Epidermal melanocyte (primary cell): ENCODE measurements at regions not wholly inside any gene's neighbourhood (a gene's known extent, or its start where the extent isn't known, plus 50 kb on each side); places are given as distances from the start of the nearest gene placed in this dataset.
"Not testable (repeated sequence)": the region's sequence is repeated elsewhere in the genome, so short reads cannot be mapped to it uniquely, and the experiment has no call there.

Experiments
- DNase-seq: peaks from one replicate; pipeline ENCODE4 v3.0.0; 2011; ENCODE audit warnings: low spot score; ENCODE audit not compliant: insufficient read length

- DNase-seq = no peak
Observed at GRCh38 chr10:6984971-6985370, 404.9 kb upstream of the PRKCQ start.

- DNase-seq = not testable (repeated sequence)
Observed at GRCh38 chr10:6984016-6984415, 403.9 kb upstream of the PRKCQ start.

GRCh38 chr10:6980353-6980752 lies 400.3 kb upstream of the PRKCQ start:
- DNase-seq = no peak

- no peak for DNase-seq
Observed at GRCh38 chr10:6979371-6979770, 399.3 kb upstream of the PRKCQ start.

GRCh38 chr10:6978187-6978627 lies 398.1 kb upstream of the PRKCQ start:
- no peak for DNase-seq

GRCh38 chr10:6977398-6978186 lies 397.5 kb upstream of the PRKCQ start:
- no peak for DNase-seq

GRCh38 chr10:6973899-6974298 lies 393.8 kb upstream of the PRKCQ start:
- no peak for DNase-seq

GRCh38 chr10:6972226-6972625 lies 392.1 kb upstream of the PRKCQ start:
- DNase-seq = no peak

- no peak for DNase-seq
Observed at GRCh38 chr10:6969659-6970058, 389.6 kb upstream of the PRKCQ start.

GRCh38 chr10:6964543-6964942 lies 384.5 kb upstream of the PRKCQ start:
- DNase-seq = no peak

GRCh38 chr10:6962576-6962975 lies 382.5 kb upstream of the PRKCQ start:
- no peak for DNase-seq

- no peak for DNase-seq
Observed at GRCh38 chr10:6958711-6959110, 378.6 kb upstream of the PRKCQ start.

- no peak for DNase-seq
Observed at GRCh38 chr10:6958254-6958653, 378.2 kb upstream of the PRKCQ start.

- DNase-seq = no peak
Observed at GRCh38 chr10:6957851-6958250, 377.8 kb upstream of the PRKCQ start.

- no peak for DNase-seq
Observed at GRCh38 chr10:6956562-6956961, 376.5 kb upstream of the PRKCQ start.

- DNase-seq = no peak
Observed at GRCh38 chr10:6953271-6953801, 373.3 kb upstream of the PRKCQ start.

GRCh38 chr10:6951732-6952131 lies 371.7 kb upstream of the PRKCQ start:
- no peak for DNase-seq

GRCh38 chr10:6950133-6950532 lies 370.1 kb upstream of the PRKCQ start:
- no peak for DNase-seq

- DNase-seq = no peak
Observed at GRCh38 chr10:6944436-6944835, 364.4 kb upstream of the PRKCQ start.

GRCh38 chr10:6938384-6938783 lies 358.3 kb upstream of the PRKCQ start:
- DNase-seq = no peak

GRCh38 chr10:6936931-6937330 lies 356.9 kb upstream of the PRKCQ start:
- no peak for DNase-seq

GRCh38 chr10:6929148-6929830 lies 349.2 kb upstream of the PRKCQ start:
- no peak for DNase-seq

- no peak for DNase-seq
Observed at GRCh38 chr10:6928586-6928985, 348.5 kb upstream of the PRKCQ start.
